B cell (primary cell): ENCODE measurements at regions not wholly inside any gene's neighbourhood (a gene's known extent, or its start where the extent isn't known, plus 50 kb on each side); places are given as distances from the start of the nearest gene placed in this dataset.

ENCODE experiments used
- CTCF ChIP-seq: fragments of 200-600 bp; IDR thresholded peaks from one replicate; pipeline ENCODE4 v1.8.0; 2022; ENCODE audit warnings: antibody characterized with exemption, mild to moderate bottlenecking
- EZH2 ChIP-seq: IDR thresholded peaks from 2 replicates; pipeline ENCODE4 v1.6.1; 2012; ENCODE audit warnings: borderline replicate concordance, low read depth, mild to moderate bottlenecking, moderate library complexity, low read length; ENCODE audit not compliant: insufficient read depth, poor library complexity, severe bottlenecking

GRCh38 chr7:124630395-124630794 is 135.2 kb downstream of the GPR37 start:
- TF ChIP-seq CTCF (no peak), EZH2 (no peak)
